ENCODE measurements at regions not wholly inside any gene's neighbourhood (a gene's known extent, or its start where the extent isn't known, plus 50 kb on each side); places are given as distances from the start of the nearest gene placed in this dataset.
"Not testable (repeated sequence)": the region's sequence is repeated elsewhere in the genome, so short reads cannot be mapped to it uniquely, and the experiment has no call there.

DNA sequence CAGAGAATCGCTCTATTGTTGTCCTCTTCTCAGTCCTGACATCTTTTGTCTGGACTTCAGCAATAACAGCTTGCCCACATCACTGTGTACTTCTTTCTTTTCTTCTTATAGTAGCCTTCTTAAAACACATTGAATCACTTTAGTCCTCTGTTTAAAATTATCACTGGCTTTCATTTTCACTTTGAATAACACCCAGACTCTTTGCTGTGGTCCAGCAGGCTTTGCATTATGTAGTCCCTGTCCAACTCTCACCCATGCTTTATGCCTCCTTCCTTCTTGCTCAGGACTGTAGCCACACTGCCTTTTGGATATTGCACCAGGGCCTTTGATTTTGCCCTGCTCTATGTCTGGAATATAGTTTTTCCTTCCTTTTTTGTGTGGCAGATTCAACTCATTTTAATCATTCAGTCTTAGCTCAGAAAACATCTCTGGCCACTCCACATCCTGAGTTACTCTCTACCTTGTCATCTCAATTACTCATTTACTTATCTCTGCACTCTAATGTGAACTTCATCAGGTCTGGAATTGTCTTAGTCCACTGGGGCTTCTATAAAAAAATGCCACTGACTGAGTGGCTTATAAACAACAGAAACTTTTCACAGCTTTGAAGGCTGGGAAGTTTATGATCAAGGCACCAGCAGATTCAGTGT is 168.2 kb downstream of the C4orf33 start:
- 97% methylated on average over 1 of the region's 1 CpG for WGBS
- no peak for TF ChIP-seq POLR2A (IDR thresholded peaks at IDR 0.05)
- DNase-seq (ENCODE audit: low spot score) = no peak
- intact Hi-C loops (cut with DNase I) = no loop called here
- no peak overlapping the region for H3K4me3 ChIP-seq
- H3K4me1 ChIP-seq (replicated peaks) = no peaks in the 10 kb centered on the region
- no peak overlapping the region for H3K27ac ChIP-seq
- no peaks in the 10 kb centered on the region for H3K9me3 ChIP-seq
- no peaks in the 10 kb centered on the region for H3K36me3 ChIP-seq
- H3K27me3 ChIP-seq (replicated peaks; ENCODE audit: insufficient read depth) = no peaks in the 10 kb centered on the region

DNA sequence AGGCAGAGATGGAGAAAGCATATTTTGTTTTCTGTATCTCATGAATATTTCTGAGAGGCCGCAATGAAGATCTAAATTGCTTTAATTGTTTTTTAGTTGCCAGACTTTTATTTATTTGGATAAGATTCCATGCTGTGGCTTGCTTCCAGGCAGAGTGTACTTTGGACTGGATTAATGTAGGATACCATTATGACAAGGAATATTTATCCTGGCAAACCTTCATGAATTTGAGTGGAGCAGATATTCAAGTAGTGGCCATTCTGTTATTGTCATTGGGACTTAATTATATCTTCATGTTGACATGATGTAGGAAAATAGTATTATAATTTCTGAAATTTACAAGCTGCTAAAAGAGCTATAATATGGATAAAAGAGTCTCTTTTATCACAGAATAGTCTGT is 182.9 kb downstream of the C4orf33 start:
- intact Hi-C loops (cut with DNase I) = no loop called here
- WGBS = 27% methylated on average over 1 of the region's 1 CpG
- no peaks in the 10 kb centered on the region for H3K9me3 ChIP-seq
- no peaks in the 10 kb centered on the region for H3K4me1 ChIP-seq (replicated peaks)
- H3K27me3 ChIP-seq (replicated peaks; ENCODE audit: insufficient read depth) = no peaks in the 10 kb centered on the region
- H3K36me3 ChIP-seq = no peaks in the 10 kb centered on the region
- no peak for DNase-seq (ENCODE audit: low spot score)
- H3K4me3 ChIP-seq = no peak overlapping the region
- no peak overlapping the region for H3K27ac ChIP-seq
- TF ChIP-seq, protein P1, sequence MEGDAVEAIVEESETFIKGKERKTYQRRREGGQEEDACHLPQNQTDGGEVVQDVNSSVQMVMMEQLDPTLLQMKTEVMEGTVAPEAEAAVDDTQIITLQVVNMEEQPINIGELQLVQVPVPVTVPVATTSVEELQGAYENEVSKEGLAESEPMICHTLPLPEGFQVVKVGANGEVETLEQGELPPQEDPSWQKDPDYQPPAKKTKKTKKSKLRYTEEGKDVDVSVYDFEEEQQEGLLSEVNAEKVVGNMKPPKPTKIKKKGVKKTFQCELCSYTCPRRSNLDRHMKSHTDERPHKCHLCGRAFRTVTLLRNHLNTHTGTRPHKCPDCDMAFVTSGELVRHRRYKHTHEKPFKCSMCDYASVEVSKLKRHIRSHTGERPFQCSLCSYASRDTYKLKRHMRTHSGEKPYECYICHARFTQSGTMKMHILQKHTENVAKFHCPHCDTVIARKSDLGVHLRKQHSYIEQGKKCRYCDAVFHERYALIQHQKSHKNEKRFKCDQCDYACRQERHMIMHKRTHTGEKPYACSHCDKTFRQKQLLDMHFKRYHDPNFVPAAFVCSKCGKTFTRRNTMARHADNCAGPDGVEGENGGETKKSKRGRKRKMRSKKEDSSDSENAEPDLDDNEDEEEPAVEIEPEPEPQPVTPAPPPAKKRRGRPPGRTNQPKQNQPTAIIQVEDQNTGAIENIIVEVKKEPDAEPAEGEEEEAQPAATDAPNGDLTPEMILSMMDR (IDR thresholded peaks at IDR 0.05) = no peak
- no peak for TF ChIP-seq POLR2A (IDR thresholded peaks at IDR 0.05)
- TF ChIP-seq POLR2AphosphoS5 (IDR thresholded peaks at IDR 0.05) = no peak

DNA sequence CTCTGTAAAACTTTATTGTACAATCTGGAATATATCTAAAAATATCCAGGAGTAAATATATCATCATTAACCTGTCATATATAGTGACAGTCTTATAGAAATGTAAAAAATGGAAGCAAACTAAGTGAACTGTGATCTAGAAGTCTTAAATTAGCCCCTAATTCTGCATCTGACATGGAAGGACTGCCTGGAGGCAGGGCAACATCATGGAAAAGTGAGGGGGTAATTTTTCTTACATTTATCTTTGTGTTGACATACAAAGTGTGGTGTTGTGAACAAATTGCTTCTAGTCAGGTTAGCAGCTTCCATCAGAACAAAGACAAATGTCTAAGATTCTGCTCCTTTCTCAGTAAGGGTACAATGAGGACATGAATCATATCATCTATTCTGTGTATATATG is 186.3 kb downstream of the C4orf33 start:
- Histone ChIP-seq H3K27me3 (replicated peaks; ENCODE audit: insufficient read depth) (no peaks in the 10 kb centered on the region), H3K4me1 (replicated peaks) (no peaks in the 10 kb centered on the region), H3K27ac (no peak overlapping the region), H3K9me3 (no peaks in the 10 kb centered on the region), H3K4me3 (no peak overlapping the region), H3K36me3 (no peaks in the 10 kb centered on the region)
- TF ChIP-seq POLR2A (IDR thresholded peaks at IDR 0.05) = no peak
- TF ChIP-seq, protein P1 (IDR thresholded peaks at IDR 0.05) = no peak
- no peak for TF ChIP-seq POLR2AphosphoS5 (IDR thresholded peaks at IDR 0.05)
- no peak for DNase-seq (ENCODE audit: low spot score)
- intact Hi-C loops (cut with DNase I) = no loop called here

DNA sequence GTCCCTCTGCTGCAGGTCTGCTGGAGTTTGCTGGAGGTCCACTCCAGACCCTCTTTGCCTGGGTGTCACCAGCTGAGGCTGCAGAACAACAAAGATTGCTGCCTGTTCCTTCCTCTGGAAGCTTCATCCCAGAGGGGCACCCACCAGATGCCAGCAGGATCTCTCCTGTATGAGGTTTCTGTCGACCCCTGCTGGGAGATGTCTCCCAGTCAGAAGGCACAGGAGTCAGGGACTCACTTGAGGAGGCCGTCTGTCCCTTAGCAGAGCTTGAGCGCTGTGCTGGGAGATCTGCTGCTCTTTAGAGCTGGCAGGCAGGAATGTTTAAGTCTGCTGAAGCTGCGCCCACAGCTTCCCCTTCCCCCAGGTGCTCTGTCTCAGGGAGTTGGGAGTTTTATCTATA is 196.2 kb downstream of the C4orf33 start:
- H3K9me3 ChIP-seq; H3K4me3 ChIP-seq; H3K36me3 ChIP-seq; H3K4me1 ChIP-seq (replicated peaks); DNase-seq (ENCODE audit: low spot score); intact Hi-C loops (cut with DNase I); H3K27me3 ChIP-seq (replicated peaks; ENCODE audit: insufficient read depth); H3K27ac ChIP-seq: not testable (repeated sequence)
- 57% methylated on average over 4 of the region's 4 CpGs for WGBS

DNA sequence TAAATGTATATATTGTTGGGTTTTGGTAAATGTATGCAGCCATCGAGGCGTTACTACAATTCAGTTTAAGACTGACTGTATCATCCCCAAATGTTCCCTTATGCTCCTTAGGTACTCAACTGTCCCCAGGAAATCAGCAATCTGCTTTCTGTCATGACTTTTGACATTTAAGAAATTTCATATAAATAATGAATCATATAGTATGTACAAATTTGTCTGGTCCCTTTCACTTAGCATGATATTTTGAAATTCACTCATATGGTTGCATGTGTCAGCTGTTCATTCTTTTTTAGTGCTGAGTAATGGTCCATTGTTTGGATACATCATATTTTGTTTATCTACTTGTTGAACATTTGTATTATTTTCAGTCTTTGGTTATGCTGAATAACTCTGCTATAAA is 218.8 kb downstream of the C4orf33 start:
- H3K9me3 ChIP-seq = no peaks in the 10 kb centered on the region
- intact Hi-C loops (cut with DNase I) = no loop called here
- no peaks in the 10 kb centered on the region for H3K36me3 ChIP-seq
- WGBS = 92% methylated on average over 2 of the region's 2 CpGs
- no peaks in the 10 kb centered on the region for H3K27me3 ChIP-seq (replicated peaks; ENCODE audit: insufficient read depth)
- no peaks in the 10 kb centered on the region for H3K4me1 ChIP-seq (replicated peaks)
- H3K27ac ChIP-seq = no peak overlapping the region
- no peak overlapping the region for H3K4me3 ChIP-seq
- DNase-seq (ENCODE audit: low spot score) = no peak
- TF ChIP-seq, protein P1 (IDR thresholded peaks at IDR 0.05) = no peak

DNA sequence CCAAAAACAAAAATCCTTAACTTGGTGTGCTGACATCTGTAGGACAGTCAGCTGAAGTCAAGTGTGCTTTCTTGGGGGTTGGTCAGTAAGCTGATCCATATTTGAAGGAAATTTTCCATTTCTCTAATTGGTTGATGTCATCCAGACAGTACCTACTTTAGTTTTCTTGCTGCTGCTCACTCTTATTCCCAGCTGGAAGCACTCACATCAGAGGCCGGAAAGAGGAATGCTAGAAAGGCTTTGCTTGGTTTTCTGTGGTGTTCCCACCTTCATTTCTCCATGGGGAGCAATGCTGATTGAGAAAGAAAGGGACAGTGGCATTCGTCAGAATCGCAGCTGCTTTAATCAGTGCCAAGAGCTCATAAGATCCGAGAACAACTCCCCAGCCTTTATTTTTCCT is 227.0 kb downstream of the C4orf33 start:
- H3K36me3 ChIP-seq = no peaks in the 10 kb centered on the region
- no peaks in the 10 kb centered on the region for H3K4me1 ChIP-seq (replicated peaks)
- intact Hi-C loops (cut with DNase I) = no loop called here
- H3K4me3 ChIP-seq = no peak overlapping the region
- TF ChIP-seq, protein P1 (IDR thresholded peaks at IDR 0.05) = no peak
- TF ChIP-seq POLR2AphosphoS5 (IDR thresholded peaks at IDR 0.05) = no peak
- no peak for TF ChIP-seq POLR2A (IDR thresholded peaks at IDR 0.05)
- DNase-seq (ENCODE audit: low spot score) = no peak
- WGBS = 66% methylated on average over 4 of the region's 4 CpGs
- no peaks in the 10 kb centered on the region for H3K9me3 ChIP-seq
- no peaks in the 10 kb centered on the region for H3K27me3 ChIP-seq (replicated peaks; ENCODE audit: insufficient read depth)
- H3K27ac ChIP-seq = no peak overlapping the region
